ENCODE measurements at regions not wholly inside any gene's neighbourhood (a gene's known extent, or its start where the extent isn't known, plus 50 kb on each side); places are given as distances from the start of the nearest gene placed in this dataset.
A peak's percentile ranks its signal among the peaks of the same experiment; 100 is the strongest.
"Not testable (repeated sequence)": the region's sequence is repeated elsewhere in the genome, so short reads cannot be mapped to it uniquely, and the experiment has no call there.

DNA sequence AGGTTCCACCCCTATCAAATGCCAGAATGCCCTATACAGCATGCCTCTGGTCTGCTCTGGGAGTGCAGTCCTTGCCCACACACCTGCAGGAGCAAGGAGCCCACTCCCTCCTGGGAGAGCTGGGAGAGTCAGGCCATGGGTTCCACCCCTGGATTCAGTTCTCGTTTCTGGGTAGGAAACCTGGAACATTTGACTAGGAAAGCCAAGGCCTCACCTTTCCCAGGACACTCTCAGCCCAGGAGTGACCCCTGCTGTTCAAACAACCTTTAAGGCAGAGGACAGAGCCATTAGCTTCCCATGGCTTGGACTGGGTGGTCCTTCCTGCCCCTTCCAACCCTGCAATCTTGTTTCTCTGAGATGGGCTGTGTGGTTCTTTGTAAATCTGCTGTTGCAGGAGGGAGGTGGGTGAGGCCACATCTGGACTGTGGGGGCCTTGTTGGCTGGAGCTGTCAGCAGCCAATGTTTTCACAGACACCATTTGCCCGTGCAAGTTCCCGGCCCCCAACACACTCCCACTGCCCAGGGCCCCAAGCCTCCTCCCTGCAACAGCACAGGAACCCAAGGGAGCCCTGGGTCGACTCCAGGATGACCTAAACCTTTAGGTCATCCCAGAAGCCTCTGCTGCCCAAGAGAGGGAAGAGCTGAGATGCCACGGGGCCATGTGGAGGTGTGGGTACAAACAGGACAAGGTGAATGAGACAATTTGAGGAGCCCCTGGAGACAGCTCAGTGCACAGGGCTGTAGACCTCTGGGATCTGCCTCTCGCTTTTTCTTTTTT is 104.4 kb downstream of the PJA1 start:
- DNase-seq, result peak; percentile 2

DNA sequence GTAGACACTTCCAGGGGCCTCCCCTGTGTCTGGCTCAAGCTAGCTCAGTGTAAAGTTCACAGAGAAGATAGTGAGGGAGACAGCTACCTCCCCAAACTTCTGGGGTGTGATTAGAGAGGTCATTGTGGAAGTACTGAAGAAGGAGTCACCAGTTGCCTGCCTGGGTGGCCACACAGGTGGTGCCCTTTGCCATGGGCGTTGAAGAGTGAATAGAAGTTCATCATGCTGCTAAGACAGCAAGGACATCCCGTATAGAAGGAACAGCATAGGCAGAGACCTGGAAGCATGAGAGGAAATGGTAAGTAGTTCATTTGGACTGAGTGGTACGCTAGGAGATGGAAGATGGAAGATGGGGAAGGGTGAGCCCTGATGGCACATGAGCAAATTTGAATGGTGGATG is 110.1 kb downstream of the PJA1 start:
- DNase-seq, result no peak

DNA sequence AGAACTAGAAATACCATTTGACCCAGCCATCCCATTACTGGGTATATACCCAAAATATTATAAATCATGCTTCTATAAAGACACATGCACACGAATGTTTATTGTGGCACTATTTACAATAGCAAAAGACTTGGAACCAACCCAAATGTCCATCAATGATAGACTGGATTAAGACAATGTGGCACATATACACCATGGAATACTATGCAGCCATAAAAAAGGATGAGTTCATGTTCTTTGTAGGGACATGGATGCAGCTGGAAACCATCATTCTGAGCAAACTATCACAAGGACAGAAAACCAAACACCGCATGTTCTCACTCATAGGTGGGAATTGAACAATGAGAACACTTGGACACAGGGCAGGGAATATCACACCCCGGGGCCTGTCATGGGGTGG is 110.8 kb downstream of the PJA1 start:
- not testable (repeated sequence) for DNase-seq

GRCh38 chrX:69051901-69052300 is 113.4 kb downstream of the PJA1 start:
- no peak for DNase-seq

DNA sequence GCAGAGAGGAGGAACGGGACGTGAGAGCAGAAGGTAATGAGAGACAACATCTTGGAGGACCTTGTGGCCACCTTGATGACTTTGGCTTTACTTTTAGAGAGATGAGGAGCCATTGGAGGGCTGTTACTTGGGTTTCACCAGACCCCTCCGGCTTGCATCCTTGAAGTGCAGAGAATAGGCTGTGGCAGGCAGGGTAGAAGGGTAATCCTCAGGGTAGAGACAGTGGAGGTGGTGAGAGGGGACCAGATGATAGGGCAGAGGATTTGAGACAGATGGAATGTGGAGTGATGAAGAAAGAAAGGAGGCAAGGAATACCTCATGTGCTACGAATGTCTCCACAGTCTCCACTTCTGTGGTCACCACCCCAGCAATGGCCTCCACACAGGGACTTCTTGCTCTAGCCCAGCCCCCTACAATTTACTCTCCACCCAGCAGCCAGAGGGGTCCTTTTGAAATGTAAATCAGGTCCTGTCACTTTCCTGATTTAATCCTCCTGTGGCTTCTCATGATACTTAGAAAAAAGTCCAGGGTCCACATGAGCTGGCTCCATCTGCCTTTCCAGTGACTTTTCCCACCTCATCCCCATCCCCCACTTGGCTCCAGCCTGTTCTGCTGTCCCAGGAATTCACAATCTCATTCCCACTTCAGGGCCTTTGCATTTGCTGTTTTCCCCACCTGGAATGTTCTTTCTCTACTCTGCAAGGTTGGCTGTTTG is 115.0 kb downstream of the PJA1 start:
- no peak for DNase-seq

GRCh38 chrX:69046996-69047490 is 118.2 kb downstream of the PJA1 start:
- no peak for DNase-seq

GRCh38 chrX:69045616-69046345 is 119.5 kb downstream of the PJA1 start:
- no peak for DNase-seq

- DNase-seq, result no peak
Observed at GRCh38 chrX:69038816-69039215, 126.4 kb downstream of the PJA1 start.

- DNase-seq, result no peak
Observed at GRCh38 chrX:69038188-69038587, 127.1 kb downstream of the PJA1 start.

DNA sequence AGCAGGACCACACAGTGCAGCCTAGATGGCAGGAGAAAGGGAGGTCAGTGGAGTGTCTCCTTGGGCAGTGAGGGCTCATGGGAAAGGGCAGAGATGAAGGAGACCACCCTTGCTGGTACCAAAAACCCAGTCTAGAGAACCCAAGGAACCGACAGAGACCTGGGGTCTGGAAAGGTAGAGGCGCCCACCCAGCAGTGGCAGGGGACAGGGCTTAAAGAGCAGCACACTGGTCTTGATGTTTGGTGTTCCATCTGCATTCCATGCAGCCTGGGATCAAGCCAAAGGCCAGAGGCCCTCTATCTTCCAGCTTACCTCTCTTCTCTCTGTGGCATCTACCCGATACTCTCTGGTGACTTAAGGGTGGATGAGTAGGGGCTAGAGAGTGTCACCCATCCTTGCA is 127.5 kb downstream of the PJA1 start:
- DNase-seq, result no peak

- no peak for DNase-seq
Observed at GRCh38 chrX:69036674-69037573, 128.3 kb downstream of the PJA1 start.

DNA sequence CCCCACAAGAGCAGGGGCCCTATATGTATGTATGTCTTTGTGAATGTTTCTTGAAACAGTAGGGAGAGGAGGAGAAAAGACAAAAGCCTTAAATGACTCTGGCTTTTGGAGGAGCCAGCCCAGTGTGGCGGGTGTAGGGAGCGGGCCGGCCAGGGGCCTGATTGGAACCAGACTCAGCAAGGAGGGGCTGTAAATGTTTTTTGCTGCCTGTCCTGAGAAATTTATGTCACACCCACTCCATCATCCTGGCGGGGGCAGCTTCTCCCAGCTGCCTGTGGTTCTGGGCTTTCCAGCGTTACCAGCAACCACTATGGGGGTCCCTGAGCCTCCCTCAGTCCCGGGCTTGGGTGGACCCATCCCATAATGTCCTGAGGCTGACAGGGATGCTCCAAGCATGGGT is 130.8 kb downstream of the PJA1 start:
- no peak for DNase-seq

DNA sequence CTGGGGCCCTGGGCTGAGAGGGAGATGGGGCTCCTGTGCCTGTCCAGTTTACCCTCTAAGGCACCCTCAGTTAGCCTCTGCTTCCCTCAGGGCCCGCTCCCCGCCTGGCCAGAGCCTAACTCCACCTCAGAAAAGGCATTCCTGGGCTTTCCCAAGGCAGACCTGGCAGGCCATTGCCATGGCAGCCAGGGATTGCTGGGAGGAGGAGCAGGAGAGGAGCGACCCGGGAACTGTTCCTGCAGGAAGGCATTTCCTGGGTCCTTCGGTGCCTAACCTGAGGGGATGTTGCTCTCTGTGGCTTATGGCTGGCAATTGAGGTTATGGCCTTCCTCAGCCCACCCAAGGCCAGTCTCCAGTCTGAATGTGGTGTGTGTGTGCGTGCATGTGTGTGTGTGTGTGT is 131.3 kb downstream of the PJA1 start:
- no peak for DNase-seq

DNA sequence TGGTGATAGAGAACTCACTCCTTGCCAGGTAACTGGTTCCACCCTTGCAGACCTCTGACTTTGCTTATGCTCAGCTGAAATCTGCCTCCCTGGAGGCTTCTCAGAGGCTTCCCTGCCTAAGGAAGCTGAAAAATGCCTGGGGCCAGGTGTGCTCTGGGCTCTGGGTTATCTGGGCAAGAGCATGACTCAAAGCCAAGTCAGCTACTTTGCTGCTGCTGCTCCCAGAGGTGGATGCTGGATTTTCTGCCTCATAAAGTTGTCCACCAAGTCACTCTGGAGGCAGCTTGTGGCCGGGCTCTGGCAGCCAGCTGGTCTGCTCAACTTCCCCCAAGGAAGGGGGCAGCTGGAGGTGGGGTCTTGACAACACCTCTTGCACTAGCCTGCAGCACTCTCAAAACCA is 132.7 kb downstream of the PJA1 start:
- no peak for DNase-seq

DNA sequence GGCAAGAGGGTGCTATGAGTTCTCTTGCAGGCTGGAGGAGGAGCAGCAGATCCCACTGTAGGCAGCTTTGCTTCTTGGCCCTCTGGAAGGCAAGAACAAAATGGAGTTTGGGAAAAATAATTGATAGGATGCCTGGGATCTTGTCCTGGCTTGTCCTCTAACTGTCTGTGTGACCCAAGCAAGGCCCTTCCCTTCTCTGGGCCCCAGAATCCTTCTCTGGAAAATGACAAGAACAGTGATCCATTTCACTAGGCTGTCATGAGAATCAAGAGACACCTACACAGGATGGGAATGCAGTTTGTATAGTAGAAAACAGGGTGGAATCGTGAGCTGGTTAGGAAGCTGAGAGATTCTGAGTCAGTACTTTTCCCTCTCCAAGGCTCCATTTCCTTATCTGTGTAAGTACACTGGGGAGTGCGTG is 133.3 kb downstream of the PJA1 start:
- DNase-seq, result no peak

DNA sequence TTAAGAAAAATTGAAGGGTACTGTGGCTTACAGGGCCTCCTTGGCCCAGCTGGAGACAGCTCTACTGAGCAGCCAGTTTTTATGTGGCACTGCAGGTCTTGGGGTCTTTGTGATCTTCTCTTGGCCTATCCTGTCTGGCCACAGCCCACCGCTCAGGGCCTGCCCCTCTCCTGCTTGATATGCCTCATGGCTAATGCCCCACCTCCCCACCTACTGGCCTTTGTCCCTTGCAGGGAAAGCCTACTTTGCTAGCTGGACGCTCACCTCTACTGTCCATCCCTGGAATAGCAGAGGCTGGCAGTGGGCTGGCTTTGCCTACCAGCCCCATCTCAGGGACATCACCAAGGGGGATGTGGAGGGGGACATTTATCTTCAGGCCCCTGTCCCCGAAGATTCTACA is 134.1 kb downstream of the PJA1 start:
- no peak for DNase-seq

GRCh38 chrX:69029771-69030170 is 135.5 kb downstream of the PJA1 start:
- DNase-seq, result no peak

DNA sequence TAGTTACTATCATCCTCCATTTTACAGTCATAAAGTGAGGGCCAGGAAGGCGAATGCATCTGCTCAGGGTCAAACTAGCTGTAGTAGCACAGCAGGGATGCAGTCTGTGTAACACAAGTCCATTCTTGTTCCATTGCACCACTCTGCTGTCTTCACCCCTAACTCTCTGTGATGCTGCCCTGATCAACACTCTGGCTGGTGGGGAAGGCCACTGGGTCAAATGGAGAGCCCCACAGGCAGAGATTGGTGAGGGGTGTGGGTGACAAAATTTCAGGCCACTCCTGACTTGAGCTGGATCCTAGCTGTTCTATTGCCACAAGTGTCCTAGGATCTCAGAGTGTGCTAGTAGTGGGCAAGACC is 136.5 kb downstream of the PJA1 start:
- no peak for DNase-seq

GRCh38 chrX:69028006-69028760 is 137.1 kb downstream of the PJA1 start:
- peak; percentile 44 for DNase-seq

DNA sequence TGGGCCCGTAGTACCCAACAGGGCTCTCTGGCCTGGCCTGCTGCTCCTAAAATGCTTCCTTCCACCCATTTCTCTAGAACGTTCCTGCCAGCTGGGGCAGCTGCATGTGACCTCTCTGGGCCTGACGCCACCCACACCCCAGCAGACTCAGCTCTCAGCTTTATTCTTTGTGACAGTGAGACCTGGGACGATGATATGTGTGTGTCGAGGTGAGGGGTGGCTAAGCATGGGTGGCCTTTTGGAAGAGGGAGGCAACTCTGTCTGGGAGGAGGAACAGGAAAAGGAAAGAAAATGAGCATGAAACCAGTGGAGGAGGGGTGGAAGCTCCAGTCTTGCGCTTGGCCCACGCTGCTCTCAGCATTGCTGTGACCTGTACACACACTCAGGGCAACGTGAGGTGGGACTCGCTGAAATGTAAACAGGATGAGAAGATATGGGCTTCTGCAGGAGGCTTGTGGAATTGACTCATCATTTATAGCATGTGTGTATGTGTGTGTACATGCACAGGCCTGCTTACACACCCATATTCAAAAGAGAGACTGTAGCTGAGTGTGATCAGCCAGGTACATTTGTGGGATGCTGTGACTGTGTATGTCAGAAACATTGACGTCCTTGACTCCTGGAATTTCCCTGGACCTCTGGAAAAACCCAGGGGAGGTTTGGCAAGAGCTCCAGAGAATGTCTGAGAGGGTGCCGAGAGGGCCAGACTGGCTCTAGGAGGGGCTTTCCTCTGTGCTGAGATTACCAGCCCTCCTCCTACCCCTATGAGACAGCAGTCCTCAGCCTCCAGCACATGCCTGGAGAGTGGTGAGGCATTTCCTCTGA is 137.9 kb downstream of the PJA1 start:
- DNase-seq, result peak; percentile 19

DNA sequence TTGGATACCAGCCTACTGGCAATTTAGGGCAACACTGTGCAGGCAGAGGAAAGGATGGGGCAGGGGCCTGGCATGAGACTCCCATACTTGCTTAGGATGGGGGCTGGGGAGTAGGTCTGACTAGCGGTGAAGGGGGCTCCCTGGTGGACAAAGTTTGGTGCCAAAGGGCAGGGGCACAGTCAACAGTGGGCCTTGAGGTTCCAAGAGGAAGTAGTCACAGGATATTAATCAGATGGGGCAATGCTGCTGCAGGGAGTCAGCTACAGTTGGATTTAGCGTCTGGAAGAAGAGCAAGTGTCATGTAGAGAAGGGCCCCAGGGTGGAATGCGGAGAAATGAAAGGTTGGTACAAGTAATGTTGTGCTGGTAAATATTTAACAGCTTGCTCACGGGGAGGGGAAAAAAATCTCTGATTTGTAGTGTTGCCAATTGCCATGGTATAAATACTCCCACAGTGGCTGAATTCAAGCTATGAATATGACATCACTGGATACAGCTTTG is 139.4 kb downstream of the PJA1 start:
- no peak for DNase-seq
